Mammary epithelial cell (primary cell): ENCODE measurements at regions not wholly inside any gene's neighbourhood (a gene's known extent, or its start where the extent isn't known, plus 50 kb on each side); places are given as distances from the start of the nearest gene placed in this dataset.

Experiments used
- EZH2 ChIP-seq: IDR thresholded peaks from 2 replicates; pipeline ENCODE4 v1.6.1; 2012; ENCODE audit warnings: low read length, inconsistent platforms, borderline replicate concordance
- TF ChIP-seq, protein P1 (sequence below), 2 donors: IDR thresholded peaks in 1 of 2; conservative IDR thresholded peaks in 1 of 2; 2 replicates each; pipeline ENCODE4 v1.5.1; 2011 to 2012; ENCODE audit warnings: inconsistent platforms in 2 of 2, low read length in 2 of 2, mild to moderate bottlenecking in 2 of 2, control low read depth in 1 of 2, low read depth in 1 of 2; ENCODE audit not compliant: insufficient read depth in 1 of 2; ENCODE audit errors: extremely low read depth in 1 of 2

DNA sequence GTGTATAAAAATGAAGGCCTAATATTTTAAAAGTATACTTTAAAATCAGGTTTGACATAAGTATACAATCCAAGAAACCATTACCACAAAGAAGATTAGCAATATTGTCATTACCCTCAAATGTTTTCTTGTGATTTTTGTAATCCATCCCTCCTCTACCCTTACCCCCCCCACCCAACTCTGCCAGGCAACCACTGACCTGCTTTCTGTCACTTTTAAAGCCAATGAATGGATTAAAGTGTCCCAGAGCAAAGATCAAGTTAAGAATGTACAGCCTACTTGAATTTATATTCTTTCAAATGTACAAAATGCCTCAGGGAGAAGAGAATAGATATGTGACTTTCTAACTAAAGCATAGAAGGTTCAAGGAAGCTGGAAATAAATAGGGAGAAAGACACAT, 1038.8 kb upstream of the GBE1 start:
- TF ChIP-seq, protein P1, sequence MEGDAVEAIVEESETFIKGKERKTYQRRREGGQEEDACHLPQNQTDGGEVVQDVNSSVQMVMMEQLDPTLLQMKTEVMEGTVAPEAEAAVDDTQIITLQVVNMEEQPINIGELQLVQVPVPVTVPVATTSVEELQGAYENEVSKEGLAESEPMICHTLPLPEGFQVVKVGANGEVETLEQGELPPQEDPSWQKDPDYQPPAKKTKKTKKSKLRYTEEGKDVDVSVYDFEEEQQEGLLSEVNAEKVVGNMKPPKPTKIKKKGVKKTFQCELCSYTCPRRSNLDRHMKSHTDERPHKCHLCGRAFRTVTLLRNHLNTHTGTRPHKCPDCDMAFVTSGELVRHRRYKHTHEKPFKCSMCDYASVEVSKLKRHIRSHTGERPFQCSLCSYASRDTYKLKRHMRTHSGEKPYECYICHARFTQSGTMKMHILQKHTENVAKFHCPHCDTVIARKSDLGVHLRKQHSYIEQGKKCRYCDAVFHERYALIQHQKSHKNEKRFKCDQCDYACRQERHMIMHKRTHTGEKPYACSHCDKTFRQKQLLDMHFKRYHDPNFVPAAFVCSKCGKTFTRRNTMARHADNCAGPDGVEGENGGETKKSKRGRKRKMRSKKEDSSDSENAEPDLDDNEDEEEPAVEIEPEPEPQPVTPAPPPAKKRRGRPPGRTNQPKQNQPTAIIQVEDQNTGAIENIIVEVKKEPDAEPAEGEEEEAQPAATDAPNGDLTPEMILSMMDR (conservative IDR thresholded peaks at IDR 0.05 in 1 of 2, IDR thresholded peaks at IDR 0.05 in 1 of 2; ENCODE audit: extremely low read depth in 1 of 2, insufficient read depth in 1 of 2, low read depth in 1 of 2, low read length in 2 of 2): no peak
- no peak for TF ChIP-seq EZH2
